Liver (tissue), 6 donors: ENCODE measurements at regions not wholly inside any gene's neighbourhood (a gene's known extent, or its start where the extent isn't known, plus 50 kb on each side); places are given as distances from the start of the nearest gene placed in this dataset.

Experiments used
- DNase-seq: peaks from one replicate; pipeline ENCODE4 v3.0.0-alpha.2; 2017; ENCODE audit warnings: low spot score
- H3K27ac ChIP-seq, 2 donors: one replicate each; pipeline ENCODE4 v1.7.0; 2013; ENCODE audit warnings: inconsistent platforms in 2 of 2, low read length in 2 of 2, control low read depth in 1 of 2, low read depth in 1 of 2, mild to moderate bottlenecking in 1 of 2
- H3K27me3 ChIP-seq, 4 donors: one replicate each; pipeline versions ENCODE4 v1.6.1 to v1.7.0; 2013; ENCODE audit warnings: low read length in 3 of 4, inconsistent platforms in 1 of 4, mild to moderate bottlenecking in 1 of 4, moderate library complexity in 1 of 4; ENCODE audit not compliant: control insufficient read depth in 4 of 4, insufficient read depth in 4 of 4
- H3K36me3 ChIP-seq, 4 donors: one replicate each; pipeline versions ENCODE4 v1.6.1 to v1.7.0; 2013; ENCODE audit warnings: low read length in 3 of 4, mild to moderate bottlenecking in 3 of 4, low read depth in 1 of 4, moderate library complexity in 1 of 4; ENCODE audit not compliant: control insufficient read depth in 4 of 4, insufficient read depth in 3 of 4
- H3K4me1 ChIP-seq, 4 donors: one replicate each; pipeline versions ENCODE4 v1.6.1 to v1.7.0; 2013; ENCODE audit warnings: low read length in 3 of 4, mild to moderate bottlenecking in 3 of 4, moderate library complexity in 1 of 4; ENCODE audit not compliant: control insufficient read depth in 4 of 4, insufficient read depth in 4 of 4
- H3K4me3 ChIP-seq, 3 donors: one replicate each; pipeline versions ENCODE4 v1.6.1 to v1.7.0; 2013; ENCODE audit warnings: low read length in 3 of 3, control low read depth in 1 of 3, low read depth in 1 of 3, mild to moderate bottlenecking in 1 of 3
- H3K9ac ChIP-seq, 2 donors: one replicate each; pipeline ENCODE4 v1.7.0; 2013; ENCODE audit warnings: low read length in 2 of 2, mild to moderate bottlenecking in 2 of 2, moderate library complexity in 2 of 2, control low read depth in 1 of 2, low read depth in 1 of 2
- H3K9me3 ChIP-seq, 4 donors: one replicate each; pipeline versions ENCODE4 v1.6.1 to v1.7.0; 2013; ENCODE audit warnings: low read length in 3 of 4; ENCODE audit not compliant: control insufficient read depth in 4 of 4
- ATF3 ChIP-seq: IDR thresholded peaks from 2 replicates; pipeline ENCODE4 v1.6.1; 2016; ENCODE audit warnings: antibody characterized with exemption
- EGR1 ChIP-seq, 2 donors: IDR thresholded peaks; 2 replicates each; pipeline ENCODE4 v1.6.1; 2016 to 2018; ENCODE audit warnings: antibody characterized with exemption in 2 of 2, low read depth in 2 of 2
- FOXA2 ChIP-seq: IDR thresholded peaks from 2 replicates; pipeline ENCODE4 v1.6.1; 2016; ENCODE audit warnings: antibody characterized with exemption
- HNF4G ChIP-seq: IDR thresholded peaks from 2 replicates; pipeline ENCODE4 v1.6.1; 2016; ENCODE audit warnings: antibody characterized with exemption
- JUND ChIP-seq, 2 donors: IDR thresholded peaks; 2 replicates each; pipeline ENCODE4 v1.6.1; 2016; ENCODE audit warnings: antibody characterized with exemption in 2 of 2
- MAX ChIP-seq: IDR thresholded peaks from 2 replicates; pipeline ENCODE4 v1.6.1; 2016; ENCODE audit warnings: antibody characterized with exemption
- RAD21 ChIP-seq, 2 donors: IDR thresholded peaks; 2 replicates each; pipeline ENCODE4 v1.6.1; 2016; ENCODE audit warnings: antibody characterized with exemption in 2 of 2, mild to moderate bottlenecking in 2 of 2
- REST ChIP-seq: IDR thresholded peaks from 2 replicates; pipeline ENCODE4 v1.6.1; 2016; ENCODE audit warnings: antibody characterized with exemption, mild to moderate bottlenecking
- RXRA ChIP-seq, 2 donors: IDR thresholded peaks; 2 replicates each; pipeline ENCODE4 v1.6.1; 2017 to 2018; ENCODE audit warnings: antibody characterized with exemption in 2 of 2, mild to moderate bottlenecking in 1 of 2
- SP1 ChIP-seq: IDR thresholded peaks from 2 replicates; pipeline ENCODE4 v1.6.1; 2018; ENCODE audit warnings: antibody characterized with exemption, mild to moderate bottlenecking
- TAF1 ChIP-seq: conservative IDR thresholded peaks from 2 replicates; pipeline ENCODE4 v1.6.1; 2016; ENCODE audit warnings: antibody characterized with exemption, mild to moderate bottlenecking
- YY1 ChIP-seq: IDR thresholded peaks from 2 replicates; pipeline ENCODE4 v1.6.1; 2016; ENCODE audit warnings: antibody characterized with exemption, mild to moderate bottlenecking
- ZBTB33 ChIP-seq: IDR thresholded peaks from 2 replicates; pipeline ENCODE4 v1.6.1; 2016; ENCODE audit warnings: antibody characterized with exemption
- donor health status: healthy.
- donor health status: healthy.
- donor health status: healthy.

- H3K9me3 ChIP-seq, result no peaks in the 10 kb centered on the region
- H3K9ac ChIP-seq, result no peak overlapping the region
- H3K4me1 ChIP-seq, result no peaks in the 10 kb centered on the region
- no peak overlapping the region for H3K27ac ChIP-seq
- no peak for DNase-seq
- no peaks in the 10 kb centered on the region for H3K36me3 ChIP-seq
- H3K4me3 ChIP-seq, result no peak overlapping the region
- TF ChIP-seq HNF4G, result no peak
- no peak for TF ChIP-seq RXRA (IDR thresholded peaks at IDR 0.05)
- TF ChIP-seq YY1, result no peak
- TF ChIP-seq MAX, result no peak
- no peak for TF ChIP-seq ATF3
- TF ChIP-seq JUND (IDR thresholded peaks at IDR 0.05), result no peak
- no peak for TF ChIP-seq EGR1 (IDR thresholded peaks at IDR 0.05; ENCODE audit: low read depth in 2 of 2)
- no peak for TF ChIP-seq ZBTB33
- TF ChIP-seq SP1, result no peak
- peaks cover 0 to 5% (median 0%) of the 10 kb centered on the region in 4 donors for H3K27me3 ChIP-seq
These were observed 160.9 kb downstream of the ALG10B start for GRCh38 chr12:38477340-38478090.

- no peaks in the 10 kb centered on the region for H3K4me1 ChIP-seq
- no peak for TF ChIP-seq FOXA2
- TF ChIP-seq YY1, result no peak
- no peak for TF ChIP-seq RAD21 (IDR thresholded peaks at IDR 0.05)
- no peak for TF ChIP-seq EGR1 (IDR thresholded peaks at IDR 0.05; ENCODE audit: low read depth in 2 of 2)
- no peak for TF ChIP-seq SP1
- no peak for TF ChIP-seq REST
- TF ChIP-seq RXRA (IDR thresholded peaks at IDR 0.05), result no peak
- no peak for TF ChIP-seq TAF1
- TF ChIP-seq JUND (IDR thresholded peaks at IDR 0.05), result no peak
- no peaks in the 10 kb centered on the region for H3K9me3 ChIP-seq
- H3K27me3 ChIP-seq, result peaks cover 0 to 5% (median 0%) of the 10 kb centered on the region in 4 donors
- H3K9ac ChIP-seq, result no peak overlapping the region
- H3K27ac ChIP-seq, result no peak overlapping the region
- DNase-seq, result no peak
- no peaks in the 10 kb centered on the region for H3K36me3 ChIP-seq
- no peak overlapping the region for H3K4me3 ChIP-seq
These were observed 164.0 kb downstream of the ALG10B start for GRCh38 chr12:38480594-38480993.
